C1 segment of cervical spinal cord (tissue), 14 donors: ENCODE measurements at regions not wholly inside any gene's neighbourhood (a gene's known extent, or its start where the extent isn't known, plus 50 kb on each side); places are given as distances from the start of the nearest gene placed in this dataset.

Source experiments
- DNase-seq, 14 donors: peaks; one replicate each; lab custom pipeline; 2025; lab: John Stamatoyannopoulos, UW

DNA sequence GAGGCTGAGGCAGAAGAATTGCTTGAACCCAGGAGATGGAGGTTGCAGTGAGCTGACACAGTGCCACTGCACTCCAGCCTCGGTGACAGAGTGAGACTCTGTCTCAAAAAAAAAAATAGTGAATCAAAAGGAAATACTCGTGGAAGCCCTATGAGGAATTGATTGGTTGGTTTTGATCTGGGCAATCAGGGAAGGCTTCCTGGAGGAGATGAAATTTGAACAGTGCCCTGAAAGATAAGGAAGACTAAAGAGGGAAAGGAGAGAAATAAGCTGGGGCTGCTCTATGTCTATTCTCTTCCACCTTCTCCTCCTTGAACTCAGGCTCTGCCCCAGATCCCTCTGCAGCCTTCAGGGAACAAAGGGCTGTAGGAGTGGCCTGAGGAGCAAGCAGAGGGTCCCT lies 54.1 kb downstream of the IRF2BPL start:
- DNase-seq = no peak

DNA sequence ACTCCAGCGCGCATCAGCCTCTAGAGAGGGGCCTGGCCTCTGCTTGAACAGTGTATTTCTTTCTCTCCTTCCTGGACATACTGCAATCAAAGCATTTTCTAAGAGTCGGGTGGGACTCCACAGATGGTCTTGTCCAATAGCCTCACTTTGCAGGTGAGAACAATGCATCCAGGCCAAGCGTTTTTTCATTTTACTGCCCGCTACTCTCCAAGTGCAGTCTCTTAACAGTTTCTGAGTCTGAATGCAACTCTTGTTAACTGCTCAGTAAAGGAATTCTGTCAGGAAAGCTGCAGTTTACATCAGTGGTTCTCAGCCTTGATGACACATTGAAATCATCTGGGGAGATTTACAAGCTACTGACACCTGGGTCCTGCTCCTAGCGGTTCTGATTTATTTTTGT lies 57.0 kb downstream of the IRF2BPL start:
- DNase-seq = no peak

GRCh38 chr14:76968621-76969063 lies 59.9 kb downstream of the IRF2BPL start:
- DNase-seq = no peak

DNA sequence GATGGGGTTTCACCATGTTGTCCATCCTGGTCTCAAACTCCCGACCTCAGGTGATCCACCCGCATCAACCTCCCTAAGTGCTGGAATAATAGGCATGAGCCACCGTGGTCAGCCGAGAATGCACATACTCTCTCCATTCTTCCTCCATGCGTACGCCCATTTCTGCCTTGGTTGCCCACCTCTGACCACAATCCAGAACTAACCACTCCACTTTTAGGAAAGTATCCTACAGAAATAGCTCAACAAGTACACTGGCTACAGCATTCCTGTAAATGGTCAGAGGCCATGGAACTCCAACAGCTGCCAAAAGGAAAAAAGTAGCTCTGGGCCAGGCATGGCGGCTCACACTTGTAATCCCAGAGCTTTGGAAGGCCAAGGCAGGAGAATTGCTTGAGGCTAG lies 60.7 kb downstream of the IRF2BPL start:
- DNase-seq = no peak

GRCh38 chr14:76965232-76965631 lies 63.3 kb downstream of the IRF2BPL start:
- DNase-seq = no peak

DNA sequence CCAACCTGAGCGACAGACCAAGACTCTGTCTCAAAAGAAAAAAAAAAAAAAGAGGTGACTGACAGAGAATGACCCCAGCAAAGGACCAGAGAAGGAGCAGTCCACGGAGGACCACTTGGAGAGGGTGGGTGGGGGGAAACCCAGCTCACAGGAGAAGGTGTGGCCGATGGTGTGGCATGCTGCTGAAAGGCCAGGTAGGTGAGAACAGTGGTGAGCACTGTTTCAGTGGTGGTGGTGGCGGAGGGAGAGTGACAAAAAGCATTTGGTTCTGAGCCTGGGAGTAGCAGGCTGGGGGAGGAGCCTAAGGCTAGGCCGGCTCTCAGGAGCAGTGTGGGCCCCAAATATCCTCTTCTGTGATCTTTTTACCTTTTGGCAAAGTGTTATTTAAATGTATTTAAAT lies 63.8 kb downstream of the IRF2BPL start:
- DNase-seq = no peak

DNA sequence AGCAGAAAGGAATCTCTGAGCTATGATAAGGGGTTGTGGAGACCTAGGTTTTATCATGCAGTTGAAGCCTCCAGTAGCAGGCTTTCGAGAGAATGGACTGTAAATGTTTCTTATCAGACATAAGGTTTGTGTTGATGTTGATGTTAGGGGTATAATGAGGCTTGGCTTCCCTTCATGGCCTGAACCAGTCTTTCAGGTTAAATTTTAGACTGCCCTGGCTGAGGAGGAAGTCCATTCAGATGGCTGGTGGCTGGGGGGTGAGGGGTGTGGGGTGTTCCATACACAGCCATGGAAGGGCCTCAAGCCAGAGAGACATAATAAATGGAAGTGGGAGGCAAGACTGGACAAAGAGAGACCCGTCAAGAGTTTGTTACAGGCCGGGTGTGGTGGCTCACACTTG lies 65.1 kb downstream of the IRF2BPL start:
- no peak for DNase-seq

DNA sequence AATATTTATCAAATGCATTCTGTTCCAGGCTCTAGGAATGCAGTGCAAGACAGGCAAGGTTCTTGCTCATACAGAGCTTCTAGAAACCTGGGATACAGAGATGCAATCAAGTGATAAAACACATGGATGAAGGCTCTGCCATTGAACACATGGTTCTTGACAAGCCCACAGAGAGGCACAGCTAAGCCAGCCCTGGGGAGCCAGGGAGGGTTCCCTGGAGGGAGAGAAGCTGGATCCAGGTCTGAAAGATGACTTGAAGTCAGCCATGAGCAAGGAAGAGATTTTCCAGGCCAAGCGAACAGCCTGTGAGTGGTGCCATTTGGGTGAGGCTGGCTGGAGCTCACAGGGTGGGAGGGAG lies 66.2 kb downstream of the IRF2BPL start:
- no peak for DNase-seq

DNA sequence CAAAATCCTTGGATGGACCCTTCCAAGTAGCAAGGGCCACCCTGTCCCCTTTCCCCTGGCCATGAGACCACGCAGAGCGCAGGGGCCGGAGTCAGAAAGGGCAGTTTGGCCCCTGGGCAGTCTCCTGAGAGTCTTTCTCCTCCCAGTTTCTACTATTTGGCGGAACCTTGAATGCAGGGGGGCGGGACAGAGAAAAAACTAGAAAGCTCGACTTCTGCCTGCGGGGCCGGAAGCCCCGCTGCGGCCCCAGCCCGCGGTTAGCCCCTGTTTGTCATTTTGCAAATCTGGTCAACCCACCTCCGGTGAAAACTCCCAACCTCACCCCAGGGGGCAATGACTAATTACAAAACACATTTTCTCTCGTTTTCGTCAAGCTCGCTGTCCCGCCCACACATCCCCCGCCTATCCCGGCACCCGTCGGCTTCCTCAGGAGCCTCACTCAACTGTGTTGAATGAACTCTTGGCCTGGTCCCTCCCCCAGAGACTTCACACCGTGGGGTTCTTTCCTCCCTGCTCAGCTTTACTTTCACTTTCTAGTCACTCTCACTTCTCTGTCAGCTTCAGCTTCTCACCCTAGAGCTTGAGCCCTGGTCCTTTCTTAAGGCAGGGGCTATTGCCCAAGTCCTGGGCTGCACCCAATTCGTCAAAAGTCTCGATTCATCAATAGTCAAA lies 66.7 kb downstream of the IRF2BPL start:
- peak in 11 of 14 donors; percentile 12 to 84 (median 55) for DNase-seq

GRCh38 chr14:76958980-76959710 lies 69.4 kb downstream of the IRF2BPL start:
- DNase-seq = no peak

- DNase-seq = no peak
These were observed 70.2 kb downstream of the IRF2BPL start for GRCh38 chr14:76958020-76958979.

DNA sequence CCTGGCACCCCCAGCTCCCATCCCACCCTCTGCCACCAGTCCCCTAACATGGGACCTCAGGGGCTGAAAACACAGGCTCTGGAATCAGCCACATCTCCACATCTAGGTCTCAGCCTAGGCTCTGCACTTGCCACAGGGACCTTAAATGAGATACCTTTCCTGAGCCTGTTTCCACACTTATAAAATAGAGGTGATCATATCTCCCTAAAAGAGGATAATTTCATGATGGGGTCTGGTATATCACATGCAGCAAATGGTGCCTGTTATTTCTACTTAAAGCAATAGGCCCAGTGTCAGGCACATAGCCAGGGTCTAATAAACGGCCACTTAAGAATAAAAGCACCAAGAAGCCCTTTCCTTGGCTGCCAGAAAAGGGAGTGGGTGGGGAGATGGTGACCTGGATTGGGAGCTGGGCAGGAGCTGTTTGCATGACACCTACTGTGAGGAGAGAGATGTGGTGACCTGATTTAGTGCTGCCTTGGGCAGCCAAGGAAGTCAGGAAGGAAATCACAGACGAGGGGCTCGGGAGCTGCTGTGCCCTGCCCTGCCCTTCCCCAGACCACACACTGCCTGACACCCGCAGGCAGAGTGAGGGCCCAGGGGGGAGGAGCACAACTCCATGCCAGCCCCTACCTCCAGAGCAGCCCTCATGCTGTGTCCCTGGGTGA lies 71.2 kb downstream of the IRF2BPL start:
- peak in 1 of 14 donors; percentile 40 for DNase-seq

- peak; percentile 27 to 97 (median 90) for DNase-seq
These were observed 72.0 kb downstream of the IRF2BPL start for GRCh38 chr14:76956316-76957090.

DNA sequence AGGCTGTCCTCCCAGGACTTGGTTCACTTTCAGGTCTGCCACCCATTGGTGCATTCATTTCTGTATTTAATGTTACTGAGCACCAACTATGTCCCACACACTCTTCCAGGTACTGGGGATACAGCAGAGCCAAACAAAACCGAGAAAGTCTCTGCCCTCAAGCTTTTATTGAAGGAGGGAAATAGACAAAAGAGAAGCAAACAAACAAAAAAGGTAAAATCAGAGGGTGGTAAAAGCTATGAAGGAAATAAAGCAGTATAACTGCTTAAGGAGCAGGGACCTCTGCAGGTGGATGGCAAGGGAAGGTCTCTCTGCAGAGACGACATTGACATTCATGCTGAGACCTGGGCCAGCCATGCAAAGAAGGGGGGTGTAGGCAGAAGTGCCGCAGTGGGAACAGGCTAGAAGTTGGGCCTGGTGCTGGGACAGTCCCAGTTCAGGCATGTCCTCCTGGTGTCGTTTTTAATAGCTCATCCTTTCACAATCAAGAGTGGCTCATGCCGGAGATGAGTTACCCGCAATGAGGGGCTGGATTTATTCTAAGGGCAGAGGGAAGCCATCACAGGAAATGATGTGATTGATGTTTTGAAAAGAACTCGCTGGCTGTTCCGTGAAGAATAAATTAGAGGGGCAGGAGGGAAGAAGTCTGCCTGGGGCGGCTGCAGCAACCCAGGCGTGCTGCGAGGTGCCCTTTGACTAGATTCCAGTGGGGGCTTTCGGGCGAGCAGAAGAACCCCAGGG lies 72.8 kb downstream of the IRF2BPL start:
- DNase-seq = peak in 5 of 14 donors; percentile 47 to 82 (median 66)

DNA sequence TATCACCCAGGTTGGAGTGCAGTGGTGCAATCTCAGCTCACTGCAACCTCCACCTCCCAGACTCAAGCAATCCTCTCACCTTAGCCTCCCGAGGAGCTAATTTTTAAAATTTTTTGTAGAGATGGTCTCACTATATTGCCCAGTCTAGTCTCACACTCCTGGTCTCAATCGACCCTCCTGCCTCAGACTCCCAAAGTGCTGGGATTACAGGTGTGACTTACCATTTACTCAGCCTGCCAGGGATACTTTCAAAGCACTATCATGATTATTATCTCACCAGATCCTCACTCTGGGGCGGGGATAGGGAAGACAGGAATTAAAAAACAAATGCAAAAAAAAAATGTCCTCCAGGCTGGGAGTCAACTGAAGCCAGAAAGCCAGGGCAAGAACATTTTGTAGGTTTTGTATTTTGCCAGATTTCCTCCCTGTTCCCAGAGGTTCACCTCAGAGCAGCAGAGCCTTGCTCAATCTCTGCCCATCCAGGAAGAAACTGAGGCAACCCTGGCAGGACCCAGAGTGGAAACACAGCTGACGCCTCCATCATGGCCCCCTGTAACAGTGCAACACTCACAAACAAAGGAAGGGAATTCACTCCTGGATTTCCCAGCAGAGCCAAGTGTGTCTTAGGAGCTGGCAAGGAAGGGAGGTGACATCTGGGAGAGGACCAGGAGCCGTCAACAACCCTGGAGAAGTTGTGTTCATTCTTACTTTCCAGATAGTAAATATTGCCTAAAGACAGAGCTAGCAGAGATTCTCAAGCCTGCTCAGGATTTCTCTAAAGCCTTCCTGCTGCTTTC lies 73.9 kb downstream of the IRF2BPL start:
- DNase-seq = peak in 1 of 14 donors; percentile 37

DNA sequence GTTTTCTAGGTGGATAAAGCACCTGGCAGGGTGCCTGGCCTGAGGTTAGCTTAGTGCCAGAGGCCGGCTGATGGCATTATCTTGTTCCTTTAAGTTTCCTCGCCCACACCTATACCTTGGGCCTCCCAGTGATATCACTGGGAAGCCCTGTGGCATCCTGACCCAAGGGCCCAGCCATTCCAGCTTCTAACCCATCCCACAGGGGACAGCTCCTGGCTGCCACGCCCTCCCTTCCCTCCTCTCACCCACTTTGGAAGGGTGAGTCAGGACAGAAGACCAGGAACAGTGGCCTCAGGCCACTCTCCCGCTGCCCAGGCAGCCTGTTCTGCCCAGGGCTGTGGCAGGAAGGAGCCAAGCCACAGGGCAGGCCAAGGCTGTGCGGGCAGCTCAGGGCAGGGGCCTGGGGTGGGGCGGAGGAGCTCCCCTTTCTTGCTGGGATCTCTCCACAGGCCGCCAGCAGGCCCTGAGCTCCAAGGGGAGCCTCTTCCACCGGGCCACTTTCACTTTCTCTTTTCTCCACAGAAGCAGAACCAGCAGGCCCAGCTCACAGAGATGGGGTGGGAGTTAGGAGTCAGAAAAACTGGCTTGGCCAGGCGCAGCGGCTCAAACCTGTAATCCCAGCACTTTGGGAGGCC lies 75.1 kb downstream of the IRF2BPL start:
- peak in 9 of 14 donors; percentile 14 to 84 (median 54) for DNase-seq

DNA sequence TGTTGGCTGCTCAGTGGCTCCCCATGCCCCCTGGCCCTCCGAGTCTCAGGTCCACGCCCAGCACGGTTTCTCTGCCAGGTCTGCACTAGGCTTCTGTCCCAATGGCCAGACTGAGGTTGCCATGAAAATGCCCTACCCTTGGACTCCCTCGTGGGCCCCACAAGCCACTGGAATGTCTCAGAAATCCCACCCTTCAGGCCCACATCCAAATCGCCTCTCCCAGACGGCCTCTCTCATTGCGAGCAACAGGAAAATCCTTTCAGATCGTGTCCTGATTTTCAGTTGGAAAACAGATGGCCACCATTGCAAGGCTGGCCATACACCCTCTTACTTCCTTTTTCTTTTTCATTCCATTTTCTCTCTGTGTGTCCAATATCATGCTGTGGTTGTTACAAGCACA lies 77.3 kb downstream of the IRF2BPL start:
- DNase-seq = no peak
